Gastroesophageal sphincter (tissue), 4 donors: ENCODE measurements at regions not wholly inside any gene's neighbourhood (a gene's known extent, or its start where the extent isn't known, plus 50 kb on each side); places are given as distances from the start of the nearest gene placed in this dataset.
A peak's percentile ranks its signal among the peaks of the same experiment; 100 is the strongest.
"Not testable (repeated sequence)": the region's sequence is repeated elsewhere in the genome, so short reads cannot be mapped to it uniquely, and the experiment has no call there.

Source experiments
- ATAC-seq: fragments of 150-250 bp; one replicate; pipeline ENCODE4 v1.9.1; 2016; ENCODE audit warnings: mild to moderate bottlenecking, moderate library complexity
- H3K27ac ChIP-seq, 4 donors: fragments of 200-600 bp; sonication (generic) in 3 of 4; 1 replicate in 3 of 4; 2 replicates in 1 of 4; pipeline ENCODE4 v1.5.1; 2016 to 2019
- H3K27me3 ChIP-seq: fragments of 200-600 bp; sonication (generic); one replicate; pipeline ENCODE4 v1.5.1; 2019
- H3K36me3 ChIP-seq, 2 donors: fragments of 200-600 bp; sonication (generic); one replicate each; pipeline ENCODE4 v1.5.1; 2019; ENCODE audit warnings: control low read depth in 1 of 2
- H3K4me1 ChIP-seq, 3 donors: fragments of 200-600 bp; sonication (generic); 1 replicate in 2 of 3; 2 replicates in 1 of 3; pipeline ENCODE4 v1.5.1; 2016 to 2019; ENCODE audit warnings: control low read depth in 2 of 3
- H3K4me3 ChIP-seq, 2 donors: fragments of 200-600 bp; sonication (generic); one replicate each; pipeline ENCODE4 v1.5.1; 2019; ENCODE audit warnings: mild to moderate bottlenecking in 1 of 2, moderate library complexity in 1 of 2
- H3K9me3 ChIP-seq, 3 donors: fragments of 200-600 bp; sonication (generic); one replicate each; pipeline ENCODE4 v1.5.1; 2017 to 2019; ENCODE audit warnings: control low read depth in 2 of 3
- CTCF ChIP-seq, 4 experiments: fragments of 200-600 bp in 2 of 4; fragments of 450-650 bp in 2 of 4; sonication (generic) in 1 of 4; IDR thresholded peaks; one replicate each; pipeline ENCODE4 v1.5.1; 2017 to 2019; ENCODE audit warnings: antibody characterized with exemption in 4 of 4, mild to moderate bottlenecking in 2 of 4, moderate library complexity in 2 of 4
- EP300 ChIP-seq: sonication (generic); formaldehyde crosslinking; IDR thresholded peaks from one replicate; pipeline ENCODE4 v1.6.1; 2017; ENCODE audit warnings: antibody characterized with exemption, mild to moderate bottlenecking
- POLR2A ChIP-seq, 2 donors: fragments of 450-650 bp; IDR thresholded peaks; one replicate each; pipeline ENCODE4 v1.6.1; 2017; ENCODE audit warnings: antibody characterized with exemption in 2 of 2, mild to moderate bottlenecking in 2 of 2, moderate library complexity in 1 of 2
- POLR2AphosphoS5 ChIP-seq: sonication (generic); formaldehyde crosslinking; IDR thresholded peaks from one replicate; pipeline ENCODE4 v1.6.1; 2017; ENCODE audit warnings: antibody characterized with exemption
- WGBS, 2 donors: methylation state at CpG; one replicate each; pipeline ENCODE4 v1.1.5; 2018; ENCODE audit warnings: low coverage in 1 of 2; 5-methylcytosine and 5-hydroxymethylcytosine counted together

DNA sequence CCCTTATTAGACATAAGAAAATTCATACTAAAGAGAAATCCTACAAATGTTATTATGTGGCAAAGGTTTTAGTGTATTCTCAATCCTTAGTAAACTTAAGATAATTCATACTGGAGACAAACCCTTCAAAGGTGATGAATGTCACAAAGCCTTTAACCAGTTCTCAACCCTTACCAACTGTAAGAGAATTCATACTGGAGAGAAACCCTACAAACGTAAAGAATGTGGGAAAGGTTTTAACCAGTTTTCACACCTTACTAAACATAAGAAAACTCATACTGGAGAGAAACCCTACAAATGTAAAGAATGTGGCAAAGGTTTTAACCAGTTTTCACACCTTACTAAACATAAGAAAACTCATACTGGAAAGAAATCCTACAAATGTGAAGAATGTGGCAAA, 93.2 kb downstream of the ZNF680 start:
- Histone ChIP-seq H3K36me3 (no peaks in the 10 kb centered on the region), H3K9me3 (peaks cover 0 to 24% (median 0%) of the 10 kb centered on the region in 3 donors), H3K4me1 (no peaks in the 10 kb centered on the region), H3K4me3 (no peak overlapping the region), H3K27me3 (no peaks in the 10 kb centered on the region), H3K27ac (no peak overlapping the region)
- WGBS, 2 donors: 29% methylated on average over 1 of the region's 1 CpG; no CpG with 5 or more reads in 1 of the 2 donors
- no peak for TF ChIP-seq CTCF (IDR thresholded peaks at IDR 0.05)
- no peak for TF ChIP-seq POLR2AphosphoS5
- TF ChIP-seq EP300: no peak
- TF ChIP-seq POLR2A (IDR thresholded peaks at IDR 0.05): no peak
- no peak for ATAC-seq

DNA sequence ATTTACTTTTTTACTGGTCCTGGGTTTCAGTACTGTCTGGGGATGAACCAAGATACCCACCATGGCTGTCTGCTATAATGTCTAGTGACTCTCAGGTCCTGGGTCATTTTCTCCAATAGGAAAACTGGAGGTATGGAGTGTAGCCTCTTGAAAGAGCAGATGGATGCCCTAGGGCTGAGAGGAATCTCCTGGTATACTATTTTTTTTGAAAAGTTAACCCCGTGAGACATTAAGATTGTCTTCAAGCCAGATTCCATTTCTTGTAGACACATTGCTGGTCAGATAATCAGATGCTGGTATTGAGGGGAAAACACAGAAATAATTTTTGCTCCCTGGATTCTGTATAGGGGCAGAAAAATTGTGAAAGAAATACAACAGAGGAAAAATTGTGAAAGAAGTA, 97.3 kb downstream of the ZNF680 start:
- no peak overlapping the region for H3K27ac ChIP-seq
- WGBS, 2 donors: 64 to 80% methylated on average over 1 of the region's 1 CpG
- no peak for TF ChIP-seq POLR2AphosphoS5
- no peak for TF ChIP-seq POLR2A (IDR thresholded peaks at IDR 0.05)
- no peak for TF ChIP-seq EP300
- no peak for TF ChIP-seq CTCF (IDR thresholded peaks at IDR 0.05)
- no peak for ATAC-seq
- H3K4me1 ChIP-seq: no peaks in the 10 kb centered on the region
- no peaks in the 10 kb centered on the region for H3K27me3 ChIP-seq
- peaks cover 0 to 24% (median 0%) of the 10 kb centered on the region in 3 donors for H3K9me3 ChIP-seq
- H3K4me3 ChIP-seq: no peak overlapping the region
- no peaks in the 10 kb centered on the region for H3K36me3 ChIP-seq

DNA sequence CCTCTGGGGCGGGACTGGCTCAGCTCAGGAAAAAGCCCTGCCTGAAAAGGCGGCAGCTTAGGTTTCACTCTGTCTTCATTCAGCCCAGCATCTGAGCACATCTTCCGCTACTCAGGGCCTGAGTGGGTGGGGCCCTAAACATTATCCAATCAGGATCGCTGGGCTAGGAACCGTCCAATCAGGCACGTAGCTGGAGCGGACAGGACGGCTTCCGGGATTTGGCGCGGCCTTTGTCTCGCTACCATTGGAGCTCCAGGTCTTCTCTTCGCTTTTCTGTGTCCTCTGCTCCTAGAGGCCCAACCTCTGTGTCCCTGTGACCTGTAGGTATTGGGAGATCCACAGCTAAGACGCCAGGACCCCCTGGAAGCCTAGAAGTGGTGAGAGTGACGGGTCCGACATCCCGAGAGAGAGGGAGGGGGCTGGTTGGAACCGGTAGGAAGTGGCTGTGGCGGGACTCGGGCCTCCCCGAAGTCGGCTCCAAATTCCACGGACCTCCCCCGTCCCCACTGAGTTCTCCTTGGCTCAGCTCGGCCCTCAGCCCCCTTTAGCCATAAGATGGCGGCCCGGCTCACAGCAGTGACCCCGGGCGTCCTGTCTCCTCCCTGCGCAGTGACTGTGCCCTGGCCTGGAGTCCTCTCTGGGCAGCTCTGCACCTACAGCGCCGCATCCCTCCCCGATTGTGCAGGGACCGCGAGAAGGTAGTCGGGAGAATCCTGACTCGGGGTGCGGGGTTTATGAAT, 99.1 kb downstream of the ZNF680 start:
- Histone ChIP-seq H3K27me3 (no peaks in the 10 kb centered on the region), H3K36me3 (no peaks in the 10 kb centered on the region), H3K9me3 (peaks cover 0 to 10% (median 0%) of the 10 kb centered on the region in 3 donors), H3K4me3 (peak overlapping the region; percentile 58 to 75), H3K4me1 (no peaks in the 10 kb centered on the region), H3K27ac (peak overlapping the region in 2 of 4 donors; percentile 55)
- TF ChIP-seq POLR2AphosphoS5 (no peak), POLR2A (IDR thresholded peaks at IDR 0.05) (no peak), CTCF (IDR thresholded peaks at IDR 0.05) (no peak), EP300 (no peak)
- WGBS, 2 donors: 25 to 65% methylated on average over 2 to 12 of the region's 38 CpGs
- peak; percentile 89 for ATAC-seq

DNA sequence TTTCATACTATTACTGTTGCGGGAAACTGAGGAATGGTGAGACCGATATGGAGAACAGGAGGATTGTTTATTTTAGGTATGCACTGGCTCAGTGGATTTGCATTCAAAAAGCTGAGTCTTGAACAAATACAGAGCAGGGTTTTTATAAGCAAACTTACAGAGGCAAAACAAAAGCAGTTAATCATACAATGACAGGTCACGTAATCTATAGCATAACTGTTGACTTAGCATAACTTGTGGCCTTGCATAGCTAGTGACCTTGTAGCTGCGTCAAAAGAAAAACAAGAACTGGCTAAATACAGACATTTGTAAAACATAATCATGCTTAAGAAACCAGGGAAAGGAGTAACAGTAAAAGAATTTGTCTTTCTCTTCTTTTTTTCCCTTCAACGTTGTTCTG, 103.0 kb downstream of the ZNF680 start:
- H3K36me3 ChIP-seq, ATAC-seq, H3K4me1 ChIP-seq, H3K9me3 ChIP-seq, H3K27ac ChIP-seq, H3K27me3 ChIP-seq, H3K4me3 ChIP-seq: not testable (repeated sequence)
- WGBS, 2 donors: 72 to 84% methylated on average over 5 of the region's 5 CpGs

- H3K27me3 ChIP-seq: no peaks in the 10 kb centered on the region
- peaks cover 0 to 13% (median 0%) of the 10 kb centered on the region in 3 donors for H3K9me3 ChIP-seq
- no peak for TF ChIP-seq POLR2A (IDR thresholded peaks at IDR 0.05)
- TF ChIP-seq CTCF (IDR thresholded peaks at IDR 0.05): no peak
- TF ChIP-seq POLR2AphosphoS5: no peak
- no peak for TF ChIP-seq EP300
- H3K4me1 ChIP-seq: no peaks in the 10 kb centered on the region
- 88 to 89% methylated on average over 7 to 13 of the region's 14 CpGs for whole genome bisulfite sequencing, 2 donors
- no peaks in the 10 kb centered on the region for H3K36me3 ChIP-seq
- no peak for ATAC-seq
- no peak overlapping the region for H3K4me3 ChIP-seq
- H3K27ac ChIP-seq: no peak overlapping the region
Observed at GRCh38 chr7:64433590-64433989, 119.8 kb downstream of the ZNF736 start.
